Neural progenitor cell (in vitro differentiated cells): ENCODE measurements at regions not wholly inside any gene's neighbourhood (a gene's known extent, or its start where the extent isn't known, plus 50 kb on each side); places are given as distances from the start of the nearest gene placed in this dataset.

Experiments used
- EZH2 ChIP-seq: fragments of 200-600 bp; sonication (generic); IDR thresholded peaks from 2 replicates; pipeline ENCODE4 v1.6.1; 2017; ENCODE audit warnings: antibody characterized with exemption, mild to moderate bottlenecking, moderate library complexity
- EZH2phosphoT487 ChIP-seq: fragments of 200-600 bp; sonication (generic); IDR thresholded peaks from 2 replicates; pipeline ENCODE4 v1.6.1; 2017; ENCODE audit warnings: antibody characterized with exemption
- TF ChIP-seq, protein P1 (sequence below): fragments of 200-600 bp; sonication (generic); IDR thresholded peaks from 2 replicates; pipeline ENCODE4 v1.5.1; 2017; ENCODE audit warnings: antibody characterized with exemption, mild to moderate bottlenecking

DNA sequence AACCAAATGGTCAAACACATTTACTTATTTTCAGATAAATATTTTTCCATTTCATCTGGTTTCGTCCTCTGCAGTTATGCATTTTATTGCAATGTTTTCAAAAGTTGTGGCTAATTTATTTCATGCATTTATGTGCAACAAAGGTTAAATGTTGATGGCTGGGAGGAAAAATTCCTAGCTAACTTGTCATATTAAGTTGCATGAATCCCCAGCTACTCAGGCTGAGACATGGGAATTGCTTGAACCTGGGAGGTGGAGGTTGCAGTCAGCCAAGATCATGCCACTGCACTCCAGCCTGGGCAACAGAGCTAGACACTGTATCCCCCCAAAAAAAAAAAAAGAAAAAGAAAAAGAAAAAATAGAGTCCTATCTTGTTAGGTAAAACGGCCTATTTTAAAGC is 1862.4 kb upstream of the RAG2 start:
- TF ChIP-seq, protein P1, sequence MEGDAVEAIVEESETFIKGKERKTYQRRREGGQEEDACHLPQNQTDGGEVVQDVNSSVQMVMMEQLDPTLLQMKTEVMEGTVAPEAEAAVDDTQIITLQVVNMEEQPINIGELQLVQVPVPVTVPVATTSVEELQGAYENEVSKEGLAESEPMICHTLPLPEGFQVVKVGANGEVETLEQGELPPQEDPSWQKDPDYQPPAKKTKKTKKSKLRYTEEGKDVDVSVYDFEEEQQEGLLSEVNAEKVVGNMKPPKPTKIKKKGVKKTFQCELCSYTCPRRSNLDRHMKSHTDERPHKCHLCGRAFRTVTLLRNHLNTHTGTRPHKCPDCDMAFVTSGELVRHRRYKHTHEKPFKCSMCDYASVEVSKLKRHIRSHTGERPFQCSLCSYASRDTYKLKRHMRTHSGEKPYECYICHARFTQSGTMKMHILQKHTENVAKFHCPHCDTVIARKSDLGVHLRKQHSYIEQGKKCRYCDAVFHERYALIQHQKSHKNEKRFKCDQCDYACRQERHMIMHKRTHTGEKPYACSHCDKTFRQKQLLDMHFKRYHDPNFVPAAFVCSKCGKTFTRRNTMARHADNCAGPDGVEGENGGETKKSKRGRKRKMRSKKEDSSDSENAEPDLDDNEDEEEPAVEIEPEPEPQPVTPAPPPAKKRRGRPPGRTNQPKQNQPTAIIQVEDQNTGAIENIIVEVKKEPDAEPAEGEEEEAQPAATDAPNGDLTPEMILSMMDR, result no peak
- TF ChIP-seq EZH2, result no peak
- no peak for TF ChIP-seq EZH2phosphoT487
